Fibroblast of lung (primary cell): ENCODE measurements at regions not wholly inside any gene's neighbourhood (a gene's known extent, or its start where the extent isn't known, plus 50 kb on each side); places are given as distances from the start of the nearest gene placed in this dataset.
A peak's percentile ranks its signal among the peaks of the same experiment; 100 is the strongest.

ENCODE experiments used
- DNase-seq, 2 donors: peaks; one replicate each; pipeline versions ENCODE4 v3.0.0 to v3.0.0-alpha.2; 2010; ENCODE audit warnings: low read depth in 2 of 2
- H2AFZ ChIP-seq: 2 replicates; pipeline ENCODE4 v1.5.1; 2012; ENCODE audit warnings: low read length, control low read depth, inconsistent platforms
- H3K27ac ChIP-seq: 2 replicates; pipeline ENCODE4 v1.5.1; 2011; ENCODE audit warnings: low read length, control low read depth; ENCODE audit not compliant: insufficient read depth
- H3K27me3 ChIP-seq: 2 replicates; pipeline ENCODE4 v1.5.1; 2011; ENCODE audit warnings: mild to moderate bottlenecking, low read length; ENCODE audit not compliant: control insufficient read depth, insufficient read depth
- H3K36me3 ChIP-seq: 2 replicates; pipeline ENCODE4 v1.5.1; 2011; ENCODE audit warnings: low read length; ENCODE audit not compliant: control insufficient read depth, insufficient read depth
- H3K4me1 ChIP-seq: 2 replicates; pipeline ENCODE4 v1.5.1; 2011; ENCODE audit warnings: low read length; ENCODE audit not compliant: control insufficient read depth, insufficient read depth; ENCODE audit errors: extremely low read depth
- H3K4me2 ChIP-seq: 2 replicates; pipeline ENCODE4 v1.5.1; 2011; ENCODE audit warnings: low read length, control low read depth; ENCODE audit not compliant: insufficient read depth; ENCODE audit errors: extremely low read depth
- H3K4me3 ChIP-seq, 4 experiments: fragments of 200-600 bp in 1 of 4; sonication (generic) in 1 of 4; replicated peaks in 1 of 4; 2 replicates each; pipeline ENCODE4 v1.5.1; 2011 to 2016; ENCODE audit warnings: low read length in 4 of 4, low read depth in 3 of 4, mild to moderate bottlenecking in 3 of 4, control low read depth in 2 of 4, inconsistent platforms in 1 of 4, mixed read lengths in 1 of 4; ENCODE audit not compliant: insufficient read depth in 1 of 4; ENCODE audit errors: control extremely low read depth in 1 of 4
- H3K79me2 ChIP-seq: 2 replicates; pipeline ENCODE4 v1.5.1; 2012; ENCODE audit warnings: mild to moderate bottlenecking, low read length, inconsistent platforms; ENCODE audit not compliant: control insufficient read depth, insufficient read depth
- H3K9ac ChIP-seq: 2 replicates; pipeline ENCODE4 v1.5.1; 2011; ENCODE audit warnings: mild to moderate bottlenecking, low read length, control low read depth; ENCODE audit not compliant: insufficient read depth
- H3K9me3 ChIP-seq: 2 replicates; pipeline ENCODE4 v1.5.1; 2012; ENCODE audit warnings: low read depth, low read length; ENCODE audit not compliant: control insufficient read depth, insufficient read depth
- H4K20me1 ChIP-seq: 2 replicates; pipeline ENCODE4 v1.5.1; 2011; ENCODE audit warnings: low read length; ENCODE audit not compliant: control insufficient read depth, insufficient read depth; ENCODE audit errors: extremely low read depth
- EZH2 ChIP-seq: IDR thresholded peaks from 2 replicates; pipeline ENCODE4 v1.5.1; 2012; ENCODE audit warnings: low read length, control low read depth, mild to moderate bottlenecking; ENCODE audit errors: missing control alignments
- TF ChIP-seq, protein P1 (sequence below), 2 donors: IDR thresholded peaks in 1 of 2; conservative IDR thresholded peaks in 1 of 2; 1 replicate in 1 of 2; 2 replicates in 1 of 2; pipeline ENCODE4 v1.5.1; 2011 to 2012; ENCODE audit warnings: low read length in 2 of 2, control low read depth in 1 of 2, inconsistent platforms in 1 of 2, low read depth in 1 of 2, mild to moderate bottlenecking in 1 of 2

DNA sequence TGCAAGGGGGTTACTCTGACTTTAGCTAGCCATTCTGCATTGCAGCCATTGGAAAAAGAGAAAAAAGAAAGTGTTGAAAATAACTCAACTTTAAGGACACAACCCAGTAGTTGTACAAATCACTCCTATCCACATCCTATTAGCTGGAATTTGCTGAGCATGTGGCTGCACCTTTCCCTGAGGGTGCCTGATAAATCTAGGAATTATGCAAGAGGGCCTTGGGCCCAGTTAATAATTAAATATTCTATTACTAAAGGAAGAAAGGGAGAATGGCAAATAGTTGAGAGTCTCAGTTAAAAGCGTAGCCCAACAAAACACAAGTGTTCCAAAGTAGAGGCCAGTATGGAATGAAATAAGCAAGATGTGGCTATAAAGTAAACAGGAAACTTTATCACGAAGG lies 200.9 kb upstream of the CNTNAP2 start:
- H3K27ac ChIP-seq: no peak overlapping the region
- H4K20me1 ChIP-seq: no peaks in the 10 kb centered on the region
- no peaks in the 10 kb centered on the region for H3K4me1 ChIP-seq
- no peak for DNase-seq
- H3K4me3 ChIP-seq: no peak overlapping the region
- H3K36me3 ChIP-seq: no peaks in the 10 kb centered on the region
- H2AFZ ChIP-seq: no peak overlapping the region
- no peaks in the 10 kb centered on the region for H3K9me3 ChIP-seq
- TF ChIP-seq EZH2: no peak
- TF ChIP-seq, protein P1, sequence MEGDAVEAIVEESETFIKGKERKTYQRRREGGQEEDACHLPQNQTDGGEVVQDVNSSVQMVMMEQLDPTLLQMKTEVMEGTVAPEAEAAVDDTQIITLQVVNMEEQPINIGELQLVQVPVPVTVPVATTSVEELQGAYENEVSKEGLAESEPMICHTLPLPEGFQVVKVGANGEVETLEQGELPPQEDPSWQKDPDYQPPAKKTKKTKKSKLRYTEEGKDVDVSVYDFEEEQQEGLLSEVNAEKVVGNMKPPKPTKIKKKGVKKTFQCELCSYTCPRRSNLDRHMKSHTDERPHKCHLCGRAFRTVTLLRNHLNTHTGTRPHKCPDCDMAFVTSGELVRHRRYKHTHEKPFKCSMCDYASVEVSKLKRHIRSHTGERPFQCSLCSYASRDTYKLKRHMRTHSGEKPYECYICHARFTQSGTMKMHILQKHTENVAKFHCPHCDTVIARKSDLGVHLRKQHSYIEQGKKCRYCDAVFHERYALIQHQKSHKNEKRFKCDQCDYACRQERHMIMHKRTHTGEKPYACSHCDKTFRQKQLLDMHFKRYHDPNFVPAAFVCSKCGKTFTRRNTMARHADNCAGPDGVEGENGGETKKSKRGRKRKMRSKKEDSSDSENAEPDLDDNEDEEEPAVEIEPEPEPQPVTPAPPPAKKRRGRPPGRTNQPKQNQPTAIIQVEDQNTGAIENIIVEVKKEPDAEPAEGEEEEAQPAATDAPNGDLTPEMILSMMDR (conservative IDR thresholded peaks at IDR 0.05 in 1 of 2, IDR thresholded peaks at IDR 0.05 in 1 of 2; ENCODE audit: low read depth in 1 of 2, low read length in 2 of 2): no peak
- no peak overlapping the region for H3K9ac ChIP-seq
- H3K27me3 ChIP-seq: no peaks in the 10 kb centered on the region
- no peaks in the 10 kb centered on the region for H3K79me2 ChIP-seq
- H3K4me2 ChIP-seq: no peak overlapping the region

DNA sequence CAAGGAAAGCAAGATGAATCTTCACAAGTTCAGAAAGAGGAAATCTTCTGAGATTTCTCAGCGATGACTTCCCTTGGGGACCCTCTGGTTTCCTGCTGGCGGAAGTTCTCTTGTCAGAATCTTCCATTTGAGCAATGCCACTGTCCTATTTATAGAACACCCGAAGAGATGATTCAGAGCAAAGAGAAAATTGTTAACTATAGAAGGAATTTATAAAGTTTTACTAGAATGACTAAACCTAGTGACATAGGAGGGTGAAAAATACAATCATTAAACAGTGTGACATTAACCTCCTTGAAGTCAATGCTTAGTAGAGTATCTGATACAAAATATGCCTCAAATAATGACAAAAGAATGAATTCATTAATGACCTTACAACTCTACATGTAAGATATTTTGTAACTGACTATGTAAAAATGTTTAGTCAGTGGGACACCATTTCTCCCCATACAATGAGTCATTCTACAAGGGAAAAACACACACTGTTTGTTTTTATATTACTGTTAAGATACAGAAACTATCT lies 206.5 kb upstream of the CNTNAP2 start:
- no peak overlapping the region for H2AFZ ChIP-seq
- no peak overlapping the region for H3K4me2 ChIP-seq
- no peaks in the 10 kb centered on the region for H3K4me1 ChIP-seq

DNA sequence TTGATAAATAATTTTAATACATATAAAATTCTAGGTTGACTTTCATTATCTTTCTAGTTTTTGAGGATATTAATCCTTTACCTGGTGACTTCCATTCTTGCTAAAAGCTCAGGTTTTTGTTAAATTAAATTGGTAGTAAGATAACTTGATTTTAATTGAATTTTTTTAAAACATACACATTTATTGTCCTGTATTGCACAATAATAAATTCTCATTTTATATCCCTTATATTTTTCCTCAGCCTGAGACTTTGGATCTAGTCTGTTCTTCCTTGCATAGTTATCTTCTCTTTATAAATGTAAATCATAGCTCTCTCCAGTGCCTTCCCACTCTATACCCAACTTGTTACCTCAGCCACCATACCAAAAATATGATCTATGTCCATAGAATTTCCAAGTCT lies 212.9 kb upstream of the CNTNAP2 start:
- Histone ChIP-seq H3K27me3 (no peaks in the 10 kb centered on the region), H3K79me2 (no peaks in the 10 kb centered on the region), H3K9me3 (no peaks in the 10 kb centered on the region), H3K36me3 (no peaks in the 10 kb centered on the region), H3K4me1 (no peaks in the 10 kb centered on the region), H2AFZ (no peak overlapping the region), H3K4me3 (no peak overlapping the region), H4K20me1 (no peaks in the 10 kb centered on the region), H3K27ac (no peak overlapping the region), H3K9ac (no peak overlapping the region), H3K4me2 (no peak overlapping the region)
- no peak for TF ChIP-seq EZH2
- no peak for DNase-seq

More for the DNA sequence above, 206.5 kb upstream of the CNTNAP2 start:
- Histone ChIP-seq H3K27ac (no peak overlapping the region), H3K27me3 (no peaks in the 10 kb centered on the region), H4K20me1 (no peaks in the 10 kb centered on the region), H3K36me3 (no peaks in the 10 kb centered on the region), H3K79me2 (no peaks in the 10 kb centered on the region), H3K4me3 (no peak overlapping the region), H3K9me3 (no peaks in the 10 kb centered on the region), H3K9ac (no peak overlapping the region)
- TF ChIP-seq, protein P1 (conservative IDR thresholded peaks at IDR 0.05 in 1 of 2, IDR thresholded peaks at IDR 0.05 in 1 of 2; ENCODE audit: low read depth in 1 of 2, low read length in 2 of 2): no peak
- no peak for TF ChIP-seq EZH2
- DNase-seq: peak in 1 of 2 donors; percentile 52
